Choroid plexus epithelial cell (primary cell): ENCODE measurements at regions not wholly inside any gene's neighbourhood (a gene's known extent, or its start where the extent isn't known, plus 50 kb on each side); places are given as distances from the start of the nearest gene placed in this dataset.
A peak's percentile ranks its signal among the peaks of the same experiment; 100 is the strongest.

Experiments
- DNase-seq: peaks from one replicate; pipeline ENCODE4 v3.0.0-alpha.2; 2010; ENCODE audit warnings: low read depth
- H3K4me3 ChIP-seq: 2 replicates; pipeline ENCODE4 v1.5.1; 2011; ENCODE audit warnings: low read depth, mild to moderate bottlenecking, control low read depth, low read length, moderate library complexity
- TF ChIP-seq, protein P1 (sequence below): conservative IDR thresholded peaks from 2 replicates; pipeline ENCODE4 v1.5.1; 2011; ENCODE audit warnings: low read depth, mild to moderate bottlenecking, control low read depth, inconsistent platforms, low read length, moderate library complexity

GRCh38 chr10:29189256-29189655 lies 99.6 kb upstream of the LYZL1 start:
- no peak for DNase-seq
- no peak overlapping the region for H3K4me3 ChIP-seq
- TF ChIP-seq, protein P1, sequence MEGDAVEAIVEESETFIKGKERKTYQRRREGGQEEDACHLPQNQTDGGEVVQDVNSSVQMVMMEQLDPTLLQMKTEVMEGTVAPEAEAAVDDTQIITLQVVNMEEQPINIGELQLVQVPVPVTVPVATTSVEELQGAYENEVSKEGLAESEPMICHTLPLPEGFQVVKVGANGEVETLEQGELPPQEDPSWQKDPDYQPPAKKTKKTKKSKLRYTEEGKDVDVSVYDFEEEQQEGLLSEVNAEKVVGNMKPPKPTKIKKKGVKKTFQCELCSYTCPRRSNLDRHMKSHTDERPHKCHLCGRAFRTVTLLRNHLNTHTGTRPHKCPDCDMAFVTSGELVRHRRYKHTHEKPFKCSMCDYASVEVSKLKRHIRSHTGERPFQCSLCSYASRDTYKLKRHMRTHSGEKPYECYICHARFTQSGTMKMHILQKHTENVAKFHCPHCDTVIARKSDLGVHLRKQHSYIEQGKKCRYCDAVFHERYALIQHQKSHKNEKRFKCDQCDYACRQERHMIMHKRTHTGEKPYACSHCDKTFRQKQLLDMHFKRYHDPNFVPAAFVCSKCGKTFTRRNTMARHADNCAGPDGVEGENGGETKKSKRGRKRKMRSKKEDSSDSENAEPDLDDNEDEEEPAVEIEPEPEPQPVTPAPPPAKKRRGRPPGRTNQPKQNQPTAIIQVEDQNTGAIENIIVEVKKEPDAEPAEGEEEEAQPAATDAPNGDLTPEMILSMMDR = no peak

DNA sequence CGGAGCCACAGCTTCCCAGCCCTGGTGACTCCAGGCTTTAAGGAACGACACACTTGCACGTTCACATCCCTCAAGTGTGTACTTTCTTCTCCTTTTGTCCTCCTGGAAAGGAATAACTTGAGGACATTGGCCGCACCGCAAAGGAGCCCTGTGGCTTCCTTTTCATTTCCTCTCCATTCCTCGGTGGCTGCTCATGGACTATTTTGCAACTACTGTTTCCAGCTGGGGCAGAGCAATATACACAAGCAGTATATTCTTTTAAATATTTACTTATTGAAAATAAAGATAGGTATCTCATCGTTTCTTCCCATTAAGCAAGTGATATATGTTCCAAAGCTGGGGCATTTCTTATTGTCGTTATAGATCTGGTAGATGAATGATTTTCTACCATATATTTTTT lies 97.2 kb upstream of the LYZL1 start:
- TF ChIP-seq, protein P1 = no peak
- no peak overlapping the region for H3K4me3 ChIP-seq
- DNase-seq = peak; percentile 69

DNA sequence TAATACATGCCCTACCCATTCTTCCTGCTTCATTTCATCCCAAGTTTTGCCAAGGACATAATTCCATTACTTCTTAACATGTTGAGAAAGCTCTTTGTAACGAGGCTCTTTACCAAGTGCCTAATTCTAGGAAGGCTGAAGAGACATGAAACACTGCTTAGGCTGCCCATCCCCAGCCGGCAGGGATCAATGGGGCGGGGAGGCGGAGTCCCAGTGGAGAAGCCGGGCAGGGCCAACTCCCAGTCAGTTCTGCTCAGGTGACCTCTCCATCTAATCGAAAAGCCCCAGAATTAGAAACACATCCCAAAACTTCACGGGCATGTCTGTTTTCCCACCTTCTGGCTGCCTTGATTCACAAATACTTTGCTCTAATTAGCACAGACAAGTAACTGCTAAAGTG lies 89.5 kb upstream of the LYZL1 start:
- H3K4me3 ChIP-seq = no peak overlapping the region
- TF ChIP-seq, protein P1 = no peak

GRCh38 chr10:29199941-29200679 lies 88.8 kb upstream of the LYZL1 start:
- peak; percentile 31 for DNase-seq
- H3K4me3 ChIP-seq = peak overlapping the region; percentile 32
- TF ChIP-seq, protein P1 = no peak

More for the DNA sequence above, 89.5 kb upstream of the LYZL1 start:
- DNase-seq = no peak

GRCh38 chr10:29202386-29202940 lies 86.4 kb upstream of the LYZL1 start:
- DNase-seq = no peak
- TF ChIP-seq, protein P1 = no peak
- no peak overlapping the region for H3K4me3 ChIP-seq

DNA sequence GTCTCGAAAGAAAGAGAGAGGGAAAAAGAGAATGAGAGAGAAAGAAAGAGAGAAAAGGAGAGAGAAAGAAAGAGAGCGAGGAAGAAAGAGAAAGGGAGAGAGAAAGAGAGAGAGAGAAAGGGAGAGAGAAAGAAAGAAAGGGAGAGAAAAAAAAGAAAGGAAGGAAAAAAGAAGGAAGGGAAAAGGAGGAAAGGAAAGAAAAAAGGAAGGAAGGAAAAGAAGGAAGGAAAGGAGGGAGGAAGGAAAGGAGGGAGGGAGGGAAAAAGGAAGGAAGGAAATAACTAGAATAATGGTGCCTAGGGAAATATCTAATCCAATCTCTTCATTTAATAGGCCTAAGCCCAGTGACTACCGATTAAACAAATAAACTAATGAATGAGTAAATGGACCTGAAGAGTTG lies 85.4 kb upstream of the LYZL1 start:
- no peak overlapping the region for H3K4me3 ChIP-seq
- TF ChIP-seq, protein P1 = no peak
- DNase-seq = no peak

GRCh38 chr10:29204070-29204800 lies 84.6 kb upstream of the LYZL1 start:
- TF ChIP-seq, protein P1 = no peak
- DNase-seq = no peak
- no peak overlapping the region for H3K4me3 ChIP-seq
